ENCODE measurements at regions not wholly inside any gene's neighbourhood (a gene's known extent, or its start where the extent isn't known, plus 50 kb on each side); places are given as distances from the start of the nearest gene placed in this dataset.
"Not testable (repeated sequence)": the region's sequence is repeated elsewhere in the genome, so short reads cannot be mapped to it uniquely, and the experiment has no call there.

DNA sequence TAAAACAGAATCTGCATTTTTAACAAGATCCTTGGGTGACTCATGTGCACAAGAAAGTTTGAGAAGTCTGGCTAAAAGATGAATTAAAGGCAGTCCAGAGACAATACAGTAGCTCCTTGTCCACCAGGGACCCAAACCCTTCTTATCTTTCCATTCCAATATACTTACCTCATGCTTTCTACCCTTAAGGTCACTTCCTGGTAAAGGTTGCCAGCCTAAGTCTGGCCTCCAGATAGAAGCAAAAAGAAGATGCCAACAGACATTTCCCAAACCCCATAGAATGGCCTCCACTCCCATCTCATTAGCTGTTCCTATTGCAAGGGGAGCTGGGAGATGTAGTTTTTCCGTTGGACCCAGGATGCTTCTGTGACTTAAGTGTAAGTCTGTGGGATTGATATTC is 101.4 kb upstream of the XYLT1 start:
- DNase-seq, result no peak

DNA sequence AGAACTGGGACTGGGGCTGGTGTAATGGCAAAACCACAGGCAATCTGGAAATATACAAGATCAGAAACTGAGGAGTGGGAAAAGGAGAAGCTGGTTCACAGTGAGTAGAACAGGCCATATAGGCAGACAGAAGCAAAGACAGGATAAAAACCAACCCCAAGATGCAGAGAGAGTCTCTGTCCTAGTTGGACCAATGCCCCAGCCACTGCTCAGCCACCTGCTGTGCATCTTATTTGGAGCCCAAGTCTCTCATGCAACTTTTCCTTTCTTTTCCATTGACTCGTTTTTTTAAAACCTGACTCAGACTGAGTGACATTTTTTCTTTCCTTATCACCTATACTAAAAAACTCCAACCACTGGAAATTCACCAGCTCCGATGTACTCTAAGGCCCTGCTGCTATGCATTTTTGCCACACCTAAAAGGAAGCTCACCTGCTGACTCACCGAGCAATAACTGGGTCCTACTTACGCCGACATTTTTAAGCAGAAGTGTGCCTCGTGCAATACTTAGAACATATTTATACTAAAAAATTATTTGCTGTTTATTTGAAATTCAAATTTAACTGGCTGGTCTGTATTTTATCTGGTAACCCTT is 100.8 kb upstream of the XYLT1 start:
- no peak for DNase-seq

DNA sequence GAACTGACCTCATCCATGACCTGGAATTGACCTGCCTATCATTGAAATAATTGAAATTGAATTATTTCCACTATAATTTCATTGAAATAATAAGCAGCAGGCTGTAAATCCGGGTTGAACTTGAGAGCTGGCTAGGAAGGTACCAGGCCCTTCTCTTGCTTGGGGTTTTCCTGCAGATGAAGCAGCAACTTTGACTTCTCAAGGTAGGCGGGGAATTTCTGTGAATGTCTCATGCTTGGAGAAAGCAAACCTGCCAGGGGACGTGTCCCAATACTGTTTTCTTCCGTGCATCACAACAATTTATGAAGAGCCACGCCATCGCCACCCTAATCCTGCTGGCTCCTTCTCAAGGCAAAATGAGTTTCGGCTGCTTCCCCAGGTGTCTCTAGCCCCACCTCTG is 97.5 kb upstream of the XYLT1 start:
- no peak for DNase-seq

GRCh38 chr16:17567455-17567854 is 96.7 kb upstream of the XYLT1 start:
- DNase-seq, result no peak

DNA sequence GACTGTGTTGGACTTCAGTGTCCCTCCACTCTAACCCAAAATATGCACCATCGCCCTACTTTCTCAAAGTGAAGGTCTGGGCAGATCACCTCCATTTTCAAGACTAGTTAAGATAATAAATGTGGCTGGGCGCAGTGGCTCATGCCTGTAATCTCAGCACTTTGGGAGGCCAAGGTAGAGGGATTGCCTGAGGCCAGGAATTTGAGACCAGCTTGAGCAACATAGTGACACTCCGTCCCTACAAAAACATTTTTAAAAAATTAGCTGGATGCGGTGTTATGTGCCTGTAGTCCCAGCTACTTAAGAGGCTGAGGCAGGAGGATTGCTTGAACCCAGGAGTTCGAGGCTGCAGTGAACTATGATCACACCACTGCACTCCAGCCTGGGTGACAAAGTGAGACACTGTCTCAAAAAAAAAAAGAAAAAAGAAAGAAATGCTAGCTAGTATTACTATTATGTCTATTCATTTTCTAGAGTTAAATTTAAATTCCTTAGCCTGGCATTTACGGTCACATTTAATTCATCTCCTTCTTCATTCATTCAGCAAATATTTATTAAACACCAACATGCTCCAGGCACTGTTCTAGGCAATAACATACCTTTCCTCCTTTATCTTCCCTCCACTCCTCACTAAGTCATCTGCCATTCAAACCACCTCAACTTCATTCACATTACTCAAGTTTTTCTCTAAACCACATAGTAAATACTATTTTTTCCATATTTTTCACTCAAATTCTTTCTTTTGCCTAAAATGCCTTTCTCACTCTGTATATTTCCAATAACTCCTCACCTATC is 96.1 kb upstream of the XYLT1 start:
- DNase-seq, result no peak

- no peak for DNase-seq
These were observed 95.3 kb upstream of the XYLT1 start for GRCh38 chr16:17566075-17566474.

DNA sequence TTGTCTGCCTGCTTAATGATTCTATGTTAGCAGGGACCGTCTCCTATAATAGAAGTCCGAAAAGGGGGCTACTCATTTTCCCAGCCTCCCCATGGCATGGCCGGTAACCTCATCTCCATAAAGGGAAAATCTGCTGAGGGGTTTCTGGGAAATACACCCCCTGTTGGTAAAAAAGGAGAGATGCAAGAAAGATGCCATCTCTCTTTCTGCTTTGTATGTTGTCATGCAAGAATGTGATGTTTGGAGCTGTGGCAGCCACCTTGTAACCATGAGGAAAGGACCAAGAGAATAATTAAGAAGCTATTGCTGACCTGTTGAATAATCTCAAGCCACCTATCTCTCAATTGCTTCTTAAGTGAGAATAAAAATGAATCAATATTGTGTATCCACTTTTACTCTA is 94.8 kb upstream of the XYLT1 start:
- DNase-seq, result no peak

DNA sequence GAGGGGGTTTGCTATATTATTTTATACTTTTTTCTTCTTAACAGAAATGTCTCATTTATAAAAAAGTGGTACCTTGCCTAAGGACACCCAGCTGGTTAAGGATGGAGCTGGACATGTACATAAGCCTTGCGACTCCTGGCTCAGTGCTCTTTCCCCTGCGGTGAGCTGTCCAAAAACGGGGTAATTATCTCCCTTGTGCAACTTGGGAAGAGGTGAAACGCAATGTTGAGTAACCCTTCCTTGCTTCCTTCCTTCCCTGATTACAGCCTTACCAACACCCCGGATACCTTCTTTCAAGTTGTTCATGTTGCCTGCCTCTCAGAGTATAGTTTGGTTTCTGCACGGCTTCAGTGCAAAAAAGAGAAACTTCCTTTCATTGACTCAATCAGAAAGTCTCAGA is 94.1 kb upstream of the XYLT1 start:
- DNase-seq, result no peak

DNA sequence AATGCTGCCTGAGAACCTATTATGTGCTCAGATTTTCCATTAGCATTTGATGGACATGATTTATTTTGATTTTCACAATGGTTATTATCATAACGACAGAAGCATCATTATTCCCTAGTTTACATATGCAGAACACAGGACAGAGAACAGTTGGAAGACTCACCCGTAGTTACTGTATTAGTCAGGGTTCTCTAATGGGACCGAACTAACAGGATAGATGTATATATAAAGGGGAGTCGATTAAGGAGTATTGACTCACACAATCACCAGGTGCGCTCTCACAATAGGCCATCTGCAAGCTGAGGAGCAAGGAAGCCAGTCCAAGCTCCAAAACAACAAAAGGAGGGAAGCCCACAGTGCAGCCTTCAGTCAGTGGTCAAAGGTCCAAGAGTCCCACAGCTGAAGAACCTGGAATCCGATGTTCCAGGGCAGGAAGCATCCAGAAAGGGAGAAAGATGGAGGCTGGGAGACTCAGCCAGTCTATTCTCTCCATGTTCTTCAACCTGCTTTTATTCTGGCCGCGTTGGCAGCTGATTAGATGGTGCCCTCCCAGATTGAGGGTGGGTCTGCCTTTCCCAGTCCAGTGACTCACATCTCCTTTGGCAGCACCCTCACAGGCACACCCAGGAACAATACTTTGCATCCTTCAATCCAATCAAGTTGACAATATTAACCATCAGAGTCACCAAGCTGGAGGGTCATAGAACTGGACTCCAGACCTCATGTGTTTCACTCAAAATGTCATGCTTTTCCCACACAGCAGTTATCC is 92.7 kb upstream of the XYLT1 start:
- DNase-seq, result no peak

GRCh38 chr16:17561056-17561455 is 90.3 kb upstream of the XYLT1 start:
- no peak for DNase-seq

- DNase-seq, result no peak
These were observed 89.8 kb upstream of the XYLT1 start for GRCh38 chr16:17560548-17560947.

GRCh38 chr16:17559394-17559793 is 88.6 kb upstream of the XYLT1 start:
- DNase-seq, result no peak

DNA sequence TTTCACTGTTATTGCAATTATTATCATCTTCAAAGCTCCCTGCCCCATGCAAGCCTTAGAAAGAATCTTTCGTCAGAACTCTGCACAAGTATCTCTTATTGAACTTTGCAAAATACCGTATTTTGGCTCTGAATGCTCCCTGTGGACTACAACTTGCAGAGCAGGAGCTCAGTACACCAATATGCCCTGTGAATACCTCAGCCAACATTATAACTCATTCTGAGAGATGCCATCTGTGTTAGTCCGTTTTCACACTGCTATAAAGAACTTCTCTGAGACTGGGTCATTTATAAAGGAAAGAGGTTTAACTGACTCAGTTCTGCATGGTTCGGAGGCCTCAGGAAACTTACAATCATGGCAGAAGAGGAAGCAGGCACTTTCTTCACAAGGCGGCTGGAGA is 87.2 kb upstream of the XYLT1 start:
- DNase-seq, result no peak

GRCh38 chr16:17557480-17557879 is 86.7 kb upstream of the XYLT1 start:
- DNase-seq, result no peak

GRCh38 chr16:17556276-17557052 is 85.7 kb upstream of the XYLT1 start:
- peak; percentile 1 for DNase-seq

- no peak for DNase-seq
These were observed 84.4 kb upstream of the XYLT1 start for GRCh38 chr16:17555176-17555575.

- no peak for DNase-seq
These were observed 81.6 kb upstream of the XYLT1 start for GRCh38 chr16:17552351-17552750.

GRCh38 chr16:17551682-17552081 is 80.9 kb upstream of the XYLT1 start:
- DNase-seq, result not testable (repeated sequence)

DNA sequence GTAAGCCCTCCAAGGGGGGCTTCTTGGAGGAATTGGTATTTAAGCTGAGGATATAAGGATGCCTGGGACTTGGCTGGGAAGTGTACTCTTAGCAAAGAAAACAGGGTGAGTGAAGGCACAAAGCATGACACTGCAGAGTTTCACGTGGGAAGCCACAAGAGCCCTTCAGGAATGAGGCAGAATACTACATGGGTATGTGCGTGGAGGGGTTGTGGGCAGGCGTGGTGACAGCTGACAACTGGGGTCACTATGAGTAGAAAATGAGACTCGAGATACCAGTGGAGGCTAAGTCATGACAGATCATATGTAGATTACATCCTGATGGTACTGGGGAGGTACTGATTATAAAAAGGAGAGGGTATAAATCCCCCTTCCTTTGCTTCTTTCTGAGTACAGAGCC is 78.1 kb upstream of the XYLT1 start:
- DNase-seq, result no peak

DNA sequence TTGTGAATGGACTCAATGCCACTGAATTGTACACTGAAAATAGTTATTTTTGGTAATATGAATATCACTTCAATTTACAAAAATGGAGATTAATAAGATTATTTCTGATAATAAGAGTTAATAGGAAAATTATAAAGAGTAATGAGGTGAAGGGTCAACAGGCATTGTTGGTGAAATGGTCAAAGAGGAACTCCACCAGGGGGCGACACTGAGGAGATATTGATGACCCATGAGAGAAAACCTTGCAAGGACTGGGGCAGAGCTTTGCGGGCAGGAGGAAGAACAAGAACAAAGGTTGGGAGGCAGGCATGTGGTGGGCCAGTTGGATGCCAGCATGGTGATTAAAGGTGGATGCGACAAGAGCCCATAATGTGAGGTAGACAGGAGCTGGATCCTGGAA is 74.0 kb upstream of the XYLT1 start:
- no peak for DNase-seq

DNA sequence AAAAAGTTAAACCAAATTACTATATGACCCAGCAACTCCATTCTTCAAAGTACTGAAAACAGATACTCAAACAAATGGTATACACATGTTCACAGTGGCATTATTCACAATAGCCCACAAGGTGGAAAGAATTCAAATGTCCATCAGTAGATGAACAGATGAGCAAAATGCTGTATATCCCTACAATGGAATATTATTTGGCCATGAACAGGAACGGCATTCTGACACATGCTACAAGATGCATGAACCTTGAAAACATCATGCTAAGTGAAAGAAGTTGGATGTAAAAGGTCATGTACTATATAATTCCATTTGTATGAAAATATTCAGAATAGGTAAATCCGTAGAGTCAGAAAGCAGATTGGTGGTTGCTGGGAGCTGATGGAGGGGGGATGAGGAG is 73.5 kb upstream of the XYLT1 start:
- no peak for DNase-seq

- no peak for DNase-seq
These were observed 72.3 kb upstream of the XYLT1 start for GRCh38 chr16:17543073-17543472.

DNA sequence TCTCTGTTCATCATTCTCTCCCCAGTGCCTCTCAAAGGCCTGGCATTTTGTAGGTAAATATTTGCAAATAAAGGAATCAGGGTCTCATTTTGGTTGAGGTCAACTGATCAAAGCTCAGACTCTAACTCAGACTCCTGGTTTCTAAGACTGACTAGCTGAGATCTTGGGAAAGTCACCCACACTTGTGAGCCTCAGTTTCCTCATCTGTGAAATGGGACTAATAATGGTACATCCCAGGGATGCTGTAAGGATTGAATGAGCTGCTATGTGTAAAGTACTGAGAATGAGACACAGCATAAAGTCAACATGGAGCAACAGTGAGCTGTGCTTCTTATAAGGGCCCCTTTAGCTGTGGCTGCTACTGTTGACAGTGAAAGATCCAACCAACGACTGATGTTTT is 70.6 kb upstream of the XYLT1 start:
- DNase-seq, result no peak
